ENCODE measurements at regions not wholly inside any gene's neighbourhood (a gene's known extent, or its start where the extent isn't known, plus 50 kb on each side); places are given as distances from the start of the nearest gene placed in this dataset.

GRCh38 chr2:46841621-46842020 lies 74.0 kb downstream of the MCFD2 start:
- no peaks in the 10 kb centered on the region for H3K9me1 ChIP-seq (replicated peaks; ENCODE audit: control insufficient read depth, extremely low read depth, insufficient read depth, low read length)
- no peak overlapping the region for H3K27ac ChIP-seq (ENCODE audit: insufficient read depth, low read depth, low read length)
- no peak for DNase-seq (ENCODE audit: low read depth, low spot score)
- H3K4me2 ChIP-seq (ENCODE audit: insufficient read depth, low read length): no peak overlapping the region
- no TSS peak for BruUV-seq (replicated peaks)
- no peaks in the 10 kb centered on the region for H3K9me3 ChIP-seq (replicated peaks; ENCODE audit: control insufficient read depth, insufficient read depth, low read length)
- dilution Hi-C loops (cut with MboI; ENCODE audit: extremely low pct_ligation_motif_present, low sequenced_read_pairs) (no loop called here), intact Hi-C loops (cut with micrococcal nuclease) (no loop called here)
- no peaks in the 10 kb centered on the region for H3K79me2 ChIP-seq (ENCODE audit: control insufficient read depth, insufficient read depth, low read length)
- H2AFZ ChIP-seq (ENCODE audit: low read depth, low read length): peak overlapping the region; percentile 2
- POLR2A ChIA-PET: no interaction called here
- H3K27me3 ChIP-seq (ENCODE audit: control insufficient read depth in 2 of 2, insufficient read depth in 2 of 2, low read length in 2 of 2): no peaks in the 10 kb centered on the region
- H3K9ac ChIP-seq (replicated peaks; ENCODE audit: extremely low read depth, insufficient read depth, low read length): no peak overlapping the region
- H3K4me1 ChIP-seq (ENCODE audit: control insufficient read depth, extremely low read depth, insufficient read depth, low read length): peaks cover 4% of the 10 kb centered on the region
- CTCF ChIA-PET: interaction anchor here (0.7 to 1.5 kb wide), 5 partner anchors 9 to 191 kb away, joined by 3 to 7 read pairs (median 3); no protein-coding TSS in a partner anchor
- no peaks in the 10 kb centered on the region for H4K20me1 ChIP-seq (replicated peaks; ENCODE audit: control insufficient read depth, extremely low read depth, insufficient read depth, low read length)
- TF ChIP-seq MYC (IDR thresholded peaks at IDR 0.05; ENCODE audit: low read depth, low read length): no peak
- TF ChIP-seq POLR2AphosphoS5 (IDR thresholded peaks at IDR 0.05; ENCODE audit: insufficient read depth, low read depth, low read length): no peak
- no peak for TF ChIP-seq CTCF (IDR thresholded peaks at IDR 0.05; ENCODE audit: extremely low read depth in 1 of 2, insufficient read depth in 1 of 2, low read depth in 1 of 2, low read length in 2 of 2)
- no peak for TF ChIP-seq MAX (IDR thresholded peaks at IDR 0.05; ENCODE audit: insufficient read depth, insufficient read length)
- no peak for TF ChIP-seq FOS (IDR thresholded peaks at IDR 0.05; ENCODE audit: borderline replicate concordance, insufficient read depth, low read length)
- no peak for TF ChIP-seq JUN (IDR thresholded peaks at IDR 0.05; ENCODE audit: borderline replicate concordance, insufficient read depth, insufficient read length, low read depth)
- TF ChIP-seq GATA2 (IDR thresholded peaks at IDR 0.05; ENCODE audit: insufficient read depth, insufficient read length, low read depth, low read length): no peak
- no peak for TF ChIP-seq POLR2A (IDR thresholded peaks at IDR 0.05; ENCODE audit: low read depth, low read length)
- TF ChIP-seq EZH2 (IDR thresholded peaks at IDR 0.05; ENCODE audit: borderline replicate concordance, low read depth, low read length, severe bottlenecking): no peak
- H3K36me3 ChIP-seq (ENCODE audit: control insufficient read depth in 2 of 2, extremely low read depth in 1 of 2, insufficient read depth in 2 of 2, low read length in 2 of 2): no peaks in the 10 kb centered on the region
- H3K4me3 ChIP-seq (replicated peaks in 1 of 3; ENCODE audit: insufficient read depth in 1 of 3, low read depth in 1 of 3, low read length in 3 of 3): no peak overlapping the region
- FAIRE-seq: no peak
